SK-N-SH (cell line): ENCODE measurements at regions not wholly inside any gene's neighbourhood (a gene's known extent, or its start where the extent isn't known, plus 50 kb on each side); places are given as distances from the start of the nearest gene placed in this dataset.

ENCODE experiments used
- CTCF ChIA-PET: fragments of 300-600, 350-600 bp; formaldehyde crosslinking; extraction: SDS; loops from one replicate; lab custom pipeline; 2021; lab: Yijun Ruan, JAX
- POLR2A ChIA-PET: fragments of 350-600 bp; sonication (Branson Sonifier 250); formaldehyde crosslinking; extraction: SDS; loops from one replicate; lab custom pipeline; 2020; ENCODE audit warnings: antibody characterized with exemption, inconsistent platforms; lab: Yijun Ruan, JAX
- DNase-seq: peaks from one replicate; pipeline ENCODE4 v3.0.0; 2012
- H2AFZ ChIP-seq: fragments of 200-600 bp; sonication (generic); 2 replicates; pipeline ENCODE4 v1.8.1; 2016; ENCODE audit warnings: antibody characterized with exemption, mild to moderate bottlenecking, low read depth
- H3F3A ChIP-seq: fragments of 200-600 bp; sonication (generic); replicated peaks from 2 replicates; pipeline ENCODE3; 2016; ENCODE audit warnings: antibody characterized with exemption, mild to moderate bottlenecking; ENCODE audit not compliant: insufficient read depth
- H3K27ac ChIP-seq, 2 experiments: fragments of 200-500 bp in 1 of 2; fragments of 200-600 bp in 1 of 2; sonication (Bioruptor generic) in 1 of 2; sonication (generic), shearing (Covaris generic) in 1 of 2; 2 replicates each; pipeline versions ENCODE4 v1.5.1 to v1.6.1; 2014 to 2016; ENCODE audit warnings: low read depth in 2 of 2, inconsistent platforms in 1 of 2, low read length in 1 of 2, mild to moderate bottlenecking in 1 of 2, mixed read lengths in 1 of 2
- H3K27me3 ChIP-seq: fragments of 200-600 bp; sonication (generic), shearing (Covaris generic); 2 replicates; pipeline ENCODE4 v1.6.1; 2016; ENCODE audit warnings: mixed run types; ENCODE audit not compliant: insufficient read depth
- H3K36me3 ChIP-seq, 2 experiments: fragments of 200-500 bp in 1 of 2; fragments of 200-600 bp in 1 of 2; sonication (Bioruptor generic) in 1 of 2; sonication (generic) in 1 of 2; replicated peaks in 1 of 2; 2 replicates each; pipeline versions ENCODE3 to v1.5.1; 2014 to 2016; ENCODE audit warnings: low read length in 1 of 2, mild to moderate bottlenecking in 1 of 2; ENCODE audit not compliant: insufficient read depth in 2 of 2, control insufficient read depth in 1 of 2
- H3K4me1 ChIP-seq, 2 experiments: fragments of 200-500 bp in 1 of 2; fragments of 200-600 bp in 1 of 2; sonication (Bioruptor generic) in 1 of 2; sonication (generic), shearing (Covaris generic) in 1 of 2; 2 replicates each; pipeline versions ENCODE4 v1.5.1 to v1.6.1; 2014 to 2016; ENCODE audit warnings: low read depth in 1 of 2, low read length in 1 of 2, mixed run types in 1 of 2; ENCODE audit not compliant: insufficient read depth in 2 of 2, control insufficient read depth in 1 of 2
- H3K4me2 ChIP-seq: fragments of 200-600 bp; sonication (generic), shearing (Covaris generic); 2 replicates; pipeline ENCODE4 v1.6.1; 2017; ENCODE audit warnings: mixed run types
- H3K4me3 ChIP-seq, 2 experiments: fragments of 200-500 bp in 1 of 2; fragments of 200-600 bp in 1 of 2; sonication (Bioruptor generic) in 1 of 2; sonication (generic), shearing (Covaris generic) in 1 of 2; 2 replicates each; pipeline versions ENCODE4 v1.5.1 to v1.8.1; 2014 to 2016; ENCODE audit warnings: low read depth in 2 of 2, inconsistent platforms in 1 of 2, low read length in 1 of 2, mild to moderate bottlenecking in 1 of 2, mixed read lengths in 1 of 2, moderate library complexity in 1 of 2
- H3K79me2 ChIP-seq: fragments of 200-600 bp; sonication (generic); 2 replicates; pipeline ENCODE4 v1.8.1; 2017; ENCODE audit warnings: mild to moderate bottlenecking; ENCODE audit not compliant: insufficient read depth
- H3K9ac ChIP-seq: fragments of 200-600 bp; sonication (generic); 2 replicates; pipeline ENCODE4 v1.6.1; 2017; ENCODE audit warnings: mixed run types
- H3K9me2 ChIP-seq: fragments of 200-600 bp; sonication (generic); 2 replicates; pipeline ENCODE4 v1.6.1; 2017; ENCODE audit warnings: mixed run types
- H3K9me3 ChIP-seq: fragments of 200-600 bp; sonication (generic); 2 replicates; pipeline ENCODE4 v1.6.1; 2017; ENCODE audit warnings: mixed run types, mild to moderate bottlenecking, moderate library complexity
- H4K20me1 ChIP-seq: fragments of 200-600 bp; sonication (generic); 2 replicates; pipeline ENCODE4 v1.6.1; 2017; ENCODE audit warnings: mild to moderate bottlenecking, mixed run types; ENCODE audit not compliant: insufficient read depth
- CHD2 ChIP-seq: fragments of 150-350 bp; IDR thresholded peaks from 2 replicates; pipeline ENCODE4 v1.6.1; 2018; ENCODE audit warnings: low read length; ENCODE audit not compliant: partially characterized antibody
- ELF1 ChIP-seq: IDR thresholded peaks from 2 replicates; pipeline ENCODE4 v1.4.0; 2012
- EP300 ChIP-seq, 2 experiments: IDR thresholded peaks; 2 replicates each; pipeline versions ENCODE4 v1.4.0 to v1.6.1; 2012; ENCODE audit warnings: borderline replicate concordance in 1 of 2, low read depth in 1 of 2, low read length in 1 of 2
- EZH2phosphoT487 ChIP-seq: fragments of 200-600 bp; sonication (generic); IDR thresholded peaks from 2 replicates; pipeline ENCODE4 v1.6.1; 2017; ENCODE audit warnings: low read depth, mixed run types, mild to moderate bottlenecking, antibody characterized with exemption, moderate library complexity, borderline replicate concordance
- FOSL2 ChIP-seq: IDR thresholded peaks from 2 replicates; pipeline ENCODE4 v1.4.0; 2012; ENCODE audit warnings: low read depth, mild to moderate bottlenecking, moderate library complexity, borderline replicate concordance
- FOXM1 ChIP-seq: IDR thresholded peaks from 2 replicates; pipeline ENCODE4 v1.4.0; 2012; ENCODE audit warnings: low read depth, mild to moderate bottlenecking
- GATA2 ChIP-seq: sonication (generic); formaldehyde crosslinking; IDR thresholded peaks from 2 replicates; pipeline ENCODE4 v1.5.0; 2020; ENCODE audit warnings: mild to moderate bottlenecking, missing genetic modification reagents
- JUND ChIP-seq: IDR thresholded peaks from 2 replicates; pipeline ENCODE4 v1.4.0; 2012
- NFIC ChIP-seq: IDR thresholded peaks from 2 replicates; pipeline ENCODE4 v1.4.0; 2012; ENCODE audit warnings: borderline replicate concordance
- POLR2AphosphoS5 ChIP-seq: IDR thresholded peaks from 2 replicates; pipeline ENCODE4 v1.6.1; 2012; ENCODE audit warnings: low read depth, low read length
- RCOR1 ChIP-seq: fragments of 150-350 bp; IDR thresholded peaks from 2 replicates; pipeline ENCODE4 v1.6.1; 2017; ENCODE audit warnings: antibody characterized with exemption, low read length
- RXRA ChIP-seq: IDR thresholded peaks from 2 replicates; pipeline ENCODE4 v1.4.0; 2012; ENCODE audit warnings: low read depth, mild to moderate bottlenecking, borderline replicate concordance
- SMC3 ChIP-seq: IDR thresholded peaks from 2 replicates; pipeline ENCODE4 v1.6.1; 2012; ENCODE audit warnings: low read depth, low read length, improper control_type of control experiment
- TCF12 ChIP-seq: IDR thresholded peaks from 2 replicates; pipeline ENCODE4 v1.4.0; 2012
- TEAD4 ChIP-seq: IDR thresholded peaks from 2 replicates; pipeline ENCODE4 v1.4.0; 2012; ENCODE audit warnings: mild to moderate bottlenecking, borderline replicate concordance; ENCODE audit not compliant: insufficient read depth
- YY1 ChIP-seq: IDR thresholded peaks from 2 replicates; pipeline ENCODE4 v1.4.0; 2012; ENCODE audit warnings: low read depth, mild to moderate bottlenecking
- WGBS: methylation state at CpG from one replicate; pipeline ENCODE4 v1.1.6; 2017; ENCODE audit warnings: low lambda C conversion rate; 5-methylcytosine and 5-hydroxymethylcytosine counted together
- TF ChIP-seq, protein P1 (sequence below): IDR thresholded peaks from 2 replicates; pipeline ENCODE4 v1.4.0; 2012; ENCODE audit warnings: low read depth, borderline replicate concordance
- TF ChIP-seq, protein P2 (sequence below): fragments of 150-350 bp; IDR thresholded peaks from 2 replicates; pipeline ENCODE4 v1.6.1; 2016; ENCODE audit warnings: mild to moderate bottlenecking, low read depth, low read length
- TF ChIP-seq, protein P3 (sequence below): fragments of 150-350 bp; IDR thresholded peaks from 2 replicates; pipeline ENCODE4 v1.6.1; 2017; ENCODE audit warnings: antibody characterized with exemption, low read length, low read depth, borderline replicate concordance
- TF ChIP-seq, protein P4 (sequence below): IDR thresholded peaks from 2 replicates; pipeline ENCODE4; 2012

DNA sequence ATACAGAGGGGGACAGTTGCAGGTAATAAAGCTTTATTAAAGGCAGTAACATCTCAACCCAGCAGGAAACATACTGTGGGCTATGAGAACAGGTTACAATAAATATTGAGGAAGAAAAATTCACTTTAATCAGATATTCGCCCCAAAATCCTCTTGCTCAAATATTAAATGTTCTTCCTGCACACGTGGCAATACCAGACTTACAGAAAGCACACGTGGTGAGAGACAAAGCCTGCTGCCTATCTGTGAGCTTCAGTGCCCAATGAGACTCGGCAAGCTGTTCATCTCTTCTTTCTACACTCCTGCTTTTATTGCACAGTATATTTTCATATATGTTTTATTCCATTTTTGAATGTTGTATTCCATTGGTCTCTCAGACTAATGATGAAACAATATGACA lies 113.2 kb downstream of the OR13A1 start:
- 4% methylated on average over 4 of the region's 4 CpGs for WGBS
- Histone ChIP-seq H3K9me3 (no peaks in the 10 kb centered on the region), H3F3A (no peaks in the 10 kb centered on the region), H3K4me3 (no peak overlapping the region), H3K9me2 (no peaks in the 10 kb centered on the region), H3K4me2 (no peak overlapping the region), H3K36me3 (no peaks in the 10 kb centered on the region), H3K4me1 (peaks cover 0 to 5% of the 10 kb centered on the region in 2 experiments; a peak in 1 of 4 replicates), H4K20me1 (no peaks in the 10 kb centered on the region), H3K79me2 (no peaks in the 10 kb centered on the region), H3K27me3 (peaks cover 38% of the 10 kb centered on the region; the same call in 1 of the 2 replicates), H2AFZ (no peak overlapping the region), H3K27ac (no peak overlapping the region), H3K9ac (no peak overlapping the region)
- no peak for DNase-seq
- POLR2A ChIA-PET = no interaction called here
- TF ChIP-seq SMC3 (no peak), POLR2AphosphoS5 (no peak), GATA2 (no peak), JUND (no peak), FOXM1 (no peak), RCOR1 (no peak), CHD2 (no peak), EZH2phosphoT487 (no peak), NFIC (no peak), TCF12 (no peak), EP300 (IDR thresholded peaks at IDR 0.05; ENCODE audit: borderline replicate concordance in 1 of 2, low read depth in 1 of 2, low read length in 1 of 2) (no peak), FOSL2 (no peak), YY1 (no peak), ELF1 (no peak), RXRA (no peak), TEAD4 (no peak)
- TF ChIP-seq, protein P1, sequence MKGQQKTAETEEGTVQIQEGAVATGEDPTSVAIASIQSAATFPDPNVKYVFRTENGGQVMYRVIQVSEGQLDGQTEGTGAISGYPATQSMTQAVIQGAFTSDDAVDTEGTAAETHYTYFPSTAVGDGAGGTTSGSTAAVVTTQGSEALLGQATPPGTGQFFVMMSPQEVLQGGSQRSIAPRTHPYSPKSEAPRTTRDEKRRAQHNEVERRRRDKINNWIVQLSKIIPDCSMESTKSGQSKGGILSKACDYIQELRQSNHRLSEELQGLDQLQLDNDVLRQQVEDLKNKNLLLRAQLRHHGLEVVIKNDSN = no peak
- TF ChIP-seq, protein P2, sequence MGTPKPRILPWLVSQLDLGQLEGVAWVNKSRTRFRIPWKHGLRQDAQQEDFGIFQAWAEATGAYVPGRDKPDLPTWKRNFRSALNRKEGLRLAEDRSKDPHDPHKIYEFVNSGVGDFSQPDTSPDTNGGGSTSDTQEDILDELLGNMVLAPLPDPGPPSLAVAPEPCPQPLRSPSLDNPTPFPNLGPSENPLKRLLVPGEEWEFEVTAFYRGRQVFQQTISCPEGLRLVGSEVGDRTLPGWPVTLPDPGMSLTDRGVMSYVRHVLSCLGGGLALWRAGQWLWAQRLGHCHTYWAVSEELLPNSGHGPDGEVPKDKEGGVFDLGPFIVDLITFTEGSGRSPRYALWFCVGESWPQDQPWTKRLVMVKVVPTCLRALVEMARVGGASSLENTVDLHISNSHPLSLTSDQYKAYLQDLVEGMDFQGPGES = no peak
- TF ChIP-seq, protein P3, sequence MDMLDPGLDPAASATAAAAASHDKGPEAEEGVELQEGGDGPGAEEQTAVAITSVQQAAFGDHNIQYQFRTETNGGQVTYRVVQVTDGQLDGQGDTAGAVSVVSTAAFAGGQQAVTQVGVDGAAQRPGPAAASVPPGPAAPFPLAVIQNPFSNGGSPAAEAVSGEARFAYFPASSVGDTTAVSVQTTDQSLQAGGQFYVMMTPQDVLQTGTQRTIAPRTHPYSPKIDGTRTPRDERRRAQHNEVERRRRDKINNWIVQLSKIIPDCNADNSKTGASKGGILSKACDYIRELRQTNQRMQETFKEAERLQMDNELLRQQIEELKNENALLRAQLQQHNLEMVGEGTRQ = no peak
- TF ChIP-seq, protein P4, sequence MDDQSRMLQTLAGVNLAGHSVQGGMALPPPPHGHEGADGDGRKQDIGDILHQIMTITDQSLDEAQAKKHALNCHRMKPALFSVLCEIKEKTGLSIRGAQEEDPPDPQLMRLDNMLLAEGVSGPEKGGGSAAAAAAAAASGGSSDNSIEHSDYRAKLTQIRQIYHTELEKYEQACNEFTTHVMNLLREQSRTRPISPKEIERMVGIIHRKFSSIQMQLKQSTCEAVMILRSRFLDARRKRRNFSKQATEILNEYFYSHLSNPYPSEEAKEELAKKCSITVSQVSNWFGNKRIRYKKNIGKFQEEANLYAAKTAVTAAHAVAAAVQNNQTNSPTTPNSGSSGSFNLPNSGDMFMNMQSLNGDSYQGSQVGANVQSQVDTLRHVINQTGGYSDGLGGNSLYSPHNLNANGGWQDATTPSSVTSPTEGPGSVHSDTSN = no peak
- CTCF ChIA-PET = no interaction called here
